HCT116 (cell line): ENCODE measurements at regions not wholly inside any gene's neighbourhood (a gene's known extent, or its start where the extent isn't known, plus 50 kb on each side); places are given as distances from the start of the nearest gene placed in this dataset.

Experiments
- ATAC-seq: fragments of 200-7000 bp; cut with Tn5 transposase; 2 replicates; pipeline ENCODE4 v1.9.1; 2020; ENCODE audit warnings: mild to moderate bottlenecking, moderate library complexity
- BruUV-seq: library from RNA; stranded (reverse); fragments of 400-500 nt; replicated peaks from 2 replicates; lab custom pipeline; 2021; lab: Mats Ljungman, UMichigan
- CTCF ChIA-PET: fragments of 300-600 bp; sonication (Branson Sonifier 250); formaldehyde crosslinking; loops from one replicate; lab custom pipeline; 2021; ENCODE audit warnings: antibody characterized with exemption; lab: Charles Lee
- POLR2A ChIA-PET: fragments of 300-600, 350-600 bp; sonication (Branson Sonifier 250); formaldehyde crosslinking; loops from one replicate; lab custom pipeline; 2021; ENCODE audit warnings: antibody characterized with exemption; lab: Charles Lee
- RAD21 ChIA-PET, 2 experiments: fragments of 300-600 bp; sonication (Branson Sonifier 250); formaldehyde crosslinking; loops; one replicate each; lab custom pipeline; 2023; ENCODE audit warnings: low total read pairs in 2 of 2; ENCODE audit not compliant: uncharacterized antibody in 2 of 2, unreplicated experiment in 2 of 2, low non-redundant PET in 1 of 2; lab: Charles Lee
- DNase-seq: peaks from one replicate; pipeline ENCODE4 v3.0.0-alpha.2; 2010; ENCODE audit warnings: low read depth, low spot score
- H2AFZ ChIP-seq: fragments of 200-600 bp; shearing (Covaris generic), sonication (generic); 2 replicates; pipeline ENCODE4 v1.6.1; 2017; ENCODE audit warnings: low read depth, mixed run types, mixed read lengths, antibody characterized with exemption, low read length; ENCODE audit not compliant: poor library complexity, severe bottlenecking
- H3K27ac ChIP-seq: 2 replicates; pipeline ENCODE4 v1.5.1; 2012; ENCODE audit warnings: low read depth, low read length
- H3K27me3 ChIP-seq: fragments of 200-600 bp; sonication (generic); 2 replicates; pipeline ENCODE4 v1.6.1; 2016; ENCODE audit warnings: mixed run types, low read length, mixed read lengths; ENCODE audit not compliant: insufficient read depth
- H3K36me3 ChIP-seq, 2 experiments: fragments of 200-500 bp in 1 of 2; fragments of 200-600 bp in 1 of 2; sonication (Bioruptor generic) in 1 of 2; sonication (generic) in 1 of 2; 2 replicates each; pipeline versions ENCODE4 v1.5.1 to v1.6.1; 2014 to 2016; ENCODE audit warnings: low read length in 2 of 2, inconsistent platforms in 1 of 2, mixed read lengths in 1 of 2, mixed run types in 1 of 2; ENCODE audit not compliant: insufficient read depth in 2 of 2, control insufficient read depth in 1 of 2
- H3K4me1 ChIP-seq, 2 experiments: fragments of 200-600 bp in 1 of 2; sonication (generic) in 1 of 2; 2 replicates each; pipeline versions ENCODE4 v1.5.1 to v1.6.1; 2012 to 2017; ENCODE audit warnings: low read length in 2 of 2, inconsistent platforms in 1 of 2, mild to moderate bottlenecking in 1 of 2, mixed read lengths in 1 of 2, mixed run types in 1 of 2, moderate library complexity in 1 of 2; ENCODE audit not compliant: insufficient read depth in 2 of 2, control insufficient read depth in 1 of 2
- H3K4me2 ChIP-seq: fragments of 200-600 bp; sonication (generic); 2 replicates; pipeline ENCODE4 v1.6.1; 2017; ENCODE audit warnings: mixed run types, low read length, mixed read lengths
- H3K4me3 ChIP-seq, 2 experiments: fragments of 200-600 bp in 1 of 2; sonication (generic) in 1 of 2; replicated peaks in 1 of 2; 2 replicates each; pipeline ENCODE4 v1.5.1; 2011 to 2016; ENCODE audit warnings: low read length in 2 of 2, control low read depth in 1 of 2, low read depth in 1 of 2, mild to moderate bottlenecking in 1 of 2, mixed read lengths in 1 of 2, mixed run types in 1 of 2
- H3K79me2 ChIP-seq: fragments of 200-600 bp; sonication (generic); 2 replicates; pipeline ENCODE4 v1.6.1; 2017; ENCODE audit warnings: mild to moderate bottlenecking, mixed run types, low read length, moderate library complexity, mixed read lengths; ENCODE audit not compliant: insufficient read depth
- H3K9ac ChIP-seq: fragments of 200-600 bp; sonication (generic); 2 replicates; pipeline ENCODE4 v1.6.1; 2016; ENCODE audit warnings: low read length, mixed read lengths
- H3K9me2 ChIP-seq: fragments of 200-600 bp; sonication (generic), shearing (Covaris generic); 2 replicates; pipeline ENCODE4 v1.6.1; 2017; ENCODE audit warnings: mixed run types, mild to moderate bottlenecking, moderate library complexity; ENCODE audit not compliant: insufficient read depth
- H3K9me3 ChIP-seq, 2 experiments: fragments of 200-500 bp in 1 of 2; fragments of 200-600 bp in 1 of 2; sonication (Bioruptor generic) in 1 of 2; sonication (generic) in 1 of 2; 2 replicates each; pipeline ENCODE4 v1.6.1; 2014 to 2017; ENCODE audit warnings: low read length in 2 of 2, mixed read lengths in 2 of 2, inconsistent platforms in 1 of 2, low read depth in 1 of 2, mild to moderate bottlenecking in 1 of 2, mixed run types in 1 of 2, moderate library complexity in 1 of 2; ENCODE audit not compliant: control insufficient read depth in 1 of 2, insufficient read depth in 1 of 2
- H4K20me1 ChIP-seq: fragments of 200-600 bp; sonication (generic), shearing (Covaris generic); 2 replicates; pipeline ENCODE4 v1.6.1; 2017; ENCODE audit warnings: mixed run types, mild to moderate bottlenecking, moderate library complexity; ENCODE audit not compliant: insufficient read depth
- CBX3 ChIP-seq: IDR thresholded peaks from 2 replicates; pipeline ENCODE4 v1.6.1; 2012; ENCODE audit warnings: low read depth
- CEBPB ChIP-seq: IDR thresholded peaks from 2 replicates; pipeline ENCODE4 v1.6.1; 2012; ENCODE audit warnings: low read depth
- EZH2phosphoT487 ChIP-seq: fragments of 200-600 bp; IDR thresholded peaks from 2 replicates; pipeline ENCODE4 v1.6.1; 2018; ENCODE audit warnings: antibody characterized with exemption, borderline replicate concordance
- FOSL1 ChIP-seq: IDR thresholded peaks from 2 replicates; pipeline ENCODE4 v1.6.1; 2012; ENCODE audit warnings: low read depth
- SIN3A ChIP-seq: IDR thresholded peaks from 2 replicates; pipeline ENCODE4 v1.6.1; 2012; ENCODE audit warnings: low read depth
- SP1 ChIP-seq: IDR thresholded peaks from 2 replicates; pipeline ENCODE4 v1.6.1; 2012; ENCODE audit warnings: low read depth
- SRF ChIP-seq: IDR thresholded peaks from 2 replicates; pipeline ENCODE4 v1.6.1; 2012; ENCODE audit warnings: low read depth
- TCF7L2 ChIP-seq: IDR thresholded peaks from 2 replicates; pipeline ENCODE4 v1.7.0; 2011; ENCODE audit warnings: borderline replicate concordance, inconsistent platforms; ENCODE audit not compliant: insufficient read depth, insufficient read length; ENCODE audit errors: extremely low read depth
- YY1 ChIP-seq: IDR thresholded peaks from 2 replicates; pipeline ENCODE4 v1.6.1; 2011; ENCODE audit warnings: low read length, low read depth, moderate library complexity, mild to moderate bottlenecking; ENCODE audit not compliant: insufficient replicate concordance; ENCODE audit errors: extremely low read depth
- intact Hi-C: fragments of 100-400 bp; cut with micrococcal nuclease; formaldehyde crosslinking; loops from 2 replicates; pipeline ENCODE4 v1.10.0; 2022
- TF ChIP-seq, protein P1 (sequence below): IDR thresholded peaks from 2 replicates; pipeline ENCODE4 v1.6.1; 2011; ENCODE audit warnings: mild to moderate bottlenecking, low read length, moderate library complexity; ENCODE audit not compliant: insufficient replicate concordance; ENCODE audit errors: extremely low read depth
- TF ChIP-seq, protein P2 (sequence below): IDR thresholded peaks from 2 replicates; pipeline ENCODE4 v1.6.1; 2012; ENCODE audit warnings: low read depth

DNA sequence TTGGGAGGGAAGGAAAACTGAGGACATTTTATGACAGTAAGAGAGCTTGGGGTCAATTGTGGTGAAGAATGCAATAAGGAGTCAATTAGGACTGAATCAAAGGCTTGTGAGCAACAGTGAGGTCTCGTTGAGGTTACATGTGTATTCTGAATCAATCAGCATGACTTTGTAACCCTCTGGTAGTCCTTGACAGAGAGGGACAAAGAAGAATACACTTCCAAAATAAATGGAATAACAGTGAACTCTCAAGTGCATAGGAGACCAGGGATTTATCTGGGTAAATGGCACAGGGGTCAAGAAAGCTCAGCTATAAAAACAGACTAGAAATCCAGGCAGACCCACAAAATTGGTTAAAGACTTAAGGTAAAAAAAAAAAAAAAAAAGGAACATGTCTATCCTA lies 85.1 kb upstream of the NAV3 start:
- no peaks in the 10 kb centered on the region for H3K27me3 ChIP-seq
- DNase-seq (no peak), ATAC-seq (no peak)
- no peak overlapping the region for H3K4me2 ChIP-seq
- no peaks in the 10 kb centered on the region for H3K9me3 ChIP-seq
- POLR2A ChIA-PET, result no interaction called here
- H2AFZ ChIP-seq, result no peak overlapping the region
- intact Hi-C loops, result no loop called here
- H3K9ac ChIP-seq, result no peak overlapping the region
- no peaks in the 10 kb centered on the region for H4K20me1 ChIP-seq
- TF ChIP-seq, protein P1, sequence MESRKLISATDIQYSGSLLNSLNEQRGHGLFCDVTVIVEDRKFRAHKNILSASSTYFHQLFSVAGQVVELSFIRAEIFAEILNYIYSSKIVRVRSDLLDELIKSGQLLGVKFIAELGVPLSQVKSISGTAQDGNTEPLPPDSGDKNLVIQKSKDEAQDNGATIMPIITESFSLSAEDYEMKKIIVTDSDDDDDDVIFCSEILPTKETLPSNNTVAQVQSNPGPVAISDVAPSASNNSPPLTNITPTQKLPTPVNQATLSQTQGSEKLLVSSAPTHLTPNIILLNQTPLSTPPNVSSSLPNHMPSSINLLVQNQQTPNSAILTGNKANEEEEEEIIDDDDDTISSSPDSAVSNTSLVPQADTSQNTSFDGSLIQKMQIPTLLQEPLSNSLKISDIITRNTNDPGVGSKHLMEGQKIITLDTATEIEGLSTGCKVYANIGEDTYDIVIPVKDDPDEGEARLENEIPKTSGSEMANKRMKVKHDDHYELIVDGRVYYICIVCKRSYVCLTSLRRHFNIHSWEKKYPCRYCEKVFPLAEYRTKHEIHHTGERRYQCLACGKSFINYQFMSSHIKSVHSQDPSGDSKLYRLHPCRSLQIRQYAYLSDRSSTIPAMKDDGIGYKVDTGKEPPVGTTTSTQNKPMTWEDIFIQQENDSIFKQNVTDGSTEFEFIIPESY, result no peak
- TF ChIP-seq FOSL1 (no peak), YY1 (no peak), SRF (no peak), TCF7L2 (no peak), SP1 (no peak), EZH2phosphoT487 (no peak), SIN3A (no peak), CBX3 (no peak), CEBPB (no peak)
- TF ChIP-seq, protein P2, sequence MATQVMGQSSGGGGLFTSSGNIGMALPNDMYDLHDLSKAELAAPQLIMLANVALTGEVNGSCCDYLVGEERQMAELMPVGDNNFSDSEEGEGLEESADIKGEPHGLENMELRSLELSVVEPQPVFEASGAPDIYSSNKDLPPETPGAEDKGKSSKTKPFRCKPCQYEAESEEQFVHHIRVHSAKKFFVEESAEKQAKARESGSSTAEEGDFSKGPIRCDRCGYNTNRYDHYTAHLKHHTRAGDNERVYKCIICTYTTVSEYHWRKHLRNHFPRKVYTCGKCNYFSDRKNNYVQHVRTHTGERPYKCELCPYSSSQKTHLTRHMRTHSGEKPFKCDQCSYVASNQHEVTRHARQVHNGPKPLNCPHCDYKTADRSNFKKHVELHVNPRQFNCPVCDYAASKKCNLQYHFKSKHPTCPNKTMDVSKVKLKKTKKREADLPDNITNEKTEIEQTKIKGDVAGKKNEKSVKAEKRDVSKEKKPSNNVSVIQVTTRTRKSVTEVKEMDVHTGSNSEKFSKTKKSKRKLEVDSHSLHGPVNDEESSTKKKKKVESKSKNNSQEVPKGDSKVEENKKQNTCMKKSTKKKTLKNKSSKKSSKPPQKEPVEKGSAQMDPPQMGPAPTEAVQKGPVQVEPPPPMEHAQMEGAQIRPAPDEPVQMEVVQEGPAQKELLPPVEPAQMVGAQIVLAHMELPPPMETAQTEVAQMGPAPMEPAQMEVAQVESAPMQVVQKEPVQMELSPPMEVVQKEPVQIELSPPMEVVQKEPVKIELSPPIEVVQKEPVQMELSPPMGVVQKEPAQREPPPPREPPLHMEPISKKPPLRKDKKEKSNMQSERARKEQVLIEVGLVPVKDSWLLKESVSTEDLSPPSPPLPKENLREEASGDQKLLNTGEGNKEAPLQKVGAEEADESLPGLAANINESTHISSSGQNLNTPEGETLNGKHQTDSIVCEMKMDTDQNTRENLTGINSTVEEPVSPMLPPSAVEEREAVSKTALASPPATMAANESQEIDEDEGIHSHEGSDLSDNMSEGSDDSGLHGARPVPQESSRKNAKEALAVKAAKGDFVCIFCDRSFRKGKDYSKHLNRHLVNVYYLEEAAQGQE, result no peak
- H3K79me2 ChIP-seq, result no peaks in the 10 kb centered on the region
- no TSS peak for BruUV-seq
- no peak overlapping the region for H3K27ac ChIP-seq
- H3K36me3 ChIP-seq, result no peaks in the 10 kb centered on the region
- H3K9me2 ChIP-seq, result 0 out of 2 replicates have a peak, but pooled peaks cover 3% of the 10 kb centered on the region
- RAD21 ChIA-PET, result no interaction called here
- H3K4me3 ChIP-seq, result no peak overlapping the region
- H3K4me1 ChIP-seq, result no peaks in the 10 kb centered on the region
- CTCF ChIA-PET, result no interaction called here
